ENCODE measurements at regions not wholly inside any gene's neighbourhood (a gene's known extent, or its start where the extent isn't known, plus 50 kb on each side); places are given as distances from the start of the nearest gene placed in this dataset.

DNA sequence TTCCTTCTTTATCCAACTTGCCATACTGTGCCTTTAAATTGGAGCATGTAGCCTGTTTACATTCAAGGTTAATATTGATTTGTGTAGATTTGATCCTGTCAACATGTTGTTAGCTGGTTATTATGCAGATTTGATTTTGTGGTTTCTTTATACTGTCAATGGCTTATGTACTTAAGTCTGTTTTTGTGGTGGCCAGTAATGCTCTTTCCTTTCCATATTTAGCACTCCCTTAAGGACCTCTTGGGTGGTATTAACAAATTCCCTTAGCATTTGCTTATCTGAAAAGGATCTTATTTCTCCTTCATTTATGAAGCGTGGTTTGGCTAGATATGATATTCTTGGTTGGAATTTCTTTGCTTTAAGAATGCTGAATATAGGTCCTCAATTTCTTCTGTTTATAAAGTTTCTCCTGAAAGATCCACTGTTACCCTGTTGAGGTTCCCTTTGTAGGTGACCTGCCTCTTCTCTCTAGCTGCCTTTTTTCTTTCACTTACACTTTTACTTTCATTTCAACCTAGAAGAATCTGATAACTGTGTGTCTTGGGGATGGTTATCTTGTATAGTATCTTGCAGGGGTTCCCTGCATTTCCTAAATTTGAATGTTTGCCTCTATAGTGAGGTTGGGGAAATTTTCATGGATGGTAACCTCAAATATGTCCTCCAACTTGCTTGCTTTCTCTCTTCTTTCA lies 86.9 kb upstream of the NEGR1 start:
- no peak for DNase-seq

DNA sequence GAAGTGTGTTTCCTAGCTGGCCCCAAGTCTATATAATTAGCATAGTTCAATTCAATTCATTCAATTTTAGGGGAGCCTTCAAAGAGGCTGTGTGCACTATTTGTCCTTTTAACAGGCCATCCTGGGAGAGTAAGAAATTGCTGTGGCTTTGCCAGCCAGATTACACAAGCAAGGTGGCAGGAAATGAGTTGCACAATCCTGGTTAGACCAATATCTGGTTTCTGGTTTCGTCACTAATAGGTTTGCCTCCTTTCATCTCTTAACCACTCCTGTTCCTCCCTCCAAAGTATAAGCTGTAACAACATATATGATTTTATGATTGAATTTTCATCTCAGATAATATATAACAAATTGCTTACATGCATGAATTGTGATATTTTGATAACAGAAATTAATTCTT lies 84.1 kb upstream of the NEGR1 start:
- peak; percentile 2 for DNase-seq

DNA sequence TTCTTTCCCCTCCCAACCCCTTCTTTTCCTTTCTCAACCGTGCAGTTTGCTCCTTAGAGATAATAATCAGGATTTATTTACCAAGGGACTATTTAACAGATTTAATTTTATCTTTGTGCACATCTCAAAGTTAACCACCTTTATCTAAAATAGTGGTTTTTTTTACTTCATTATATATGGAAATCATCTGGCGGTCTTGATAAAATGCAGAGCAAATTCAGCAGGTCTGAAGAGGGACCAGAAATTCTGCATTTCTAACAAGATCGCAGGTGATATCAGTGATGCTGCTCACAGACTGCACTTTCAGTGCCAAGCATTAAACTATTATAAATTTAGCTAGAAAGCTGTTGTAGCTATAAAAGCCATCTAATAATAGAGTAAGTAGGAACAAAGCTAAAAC lies 83.4 kb upstream of the NEGR1 start:
- DNase-seq: no peak

DNA sequence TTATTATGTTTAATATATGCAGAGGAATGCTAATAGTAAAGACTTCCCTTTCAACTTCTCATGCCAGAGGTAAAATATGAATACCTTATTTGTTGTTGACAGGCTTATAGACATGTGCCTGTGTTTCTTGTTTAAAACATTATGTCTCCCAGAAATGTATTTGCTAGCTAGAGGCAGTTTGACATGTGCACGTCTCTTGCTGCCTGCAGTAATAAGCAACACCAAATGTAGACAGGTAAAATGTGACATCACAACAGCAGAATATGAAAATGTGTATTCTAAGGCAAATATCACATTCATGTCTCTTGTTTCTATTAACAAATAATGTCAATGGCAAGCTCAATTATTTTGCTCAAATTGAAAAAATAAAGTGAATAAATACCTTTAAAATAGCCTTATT lies 80.2 kb upstream of the NEGR1 start:
- no peak for DNase-seq

DNA sequence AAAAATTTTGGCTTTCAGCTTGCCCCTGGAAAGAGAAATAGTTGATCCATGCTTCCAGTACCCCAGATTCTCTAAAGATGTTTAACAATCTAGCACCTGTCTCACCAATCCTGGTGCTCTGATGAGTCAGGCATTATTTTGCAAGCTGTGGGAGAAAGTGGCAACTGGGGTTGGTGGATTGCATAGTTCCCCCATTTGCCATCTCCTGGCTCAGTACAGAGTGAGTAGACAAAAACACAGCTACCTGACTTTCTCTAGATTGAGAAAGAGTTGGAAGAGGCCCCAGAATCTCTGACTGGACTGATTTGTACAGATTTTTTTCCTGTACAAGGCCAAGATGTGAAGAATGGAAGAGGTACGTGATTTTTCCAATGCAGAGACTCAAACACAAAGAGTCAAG lies 75.1 kb upstream of the NEGR1 start:
- no peak for DNase-seq

DNA sequence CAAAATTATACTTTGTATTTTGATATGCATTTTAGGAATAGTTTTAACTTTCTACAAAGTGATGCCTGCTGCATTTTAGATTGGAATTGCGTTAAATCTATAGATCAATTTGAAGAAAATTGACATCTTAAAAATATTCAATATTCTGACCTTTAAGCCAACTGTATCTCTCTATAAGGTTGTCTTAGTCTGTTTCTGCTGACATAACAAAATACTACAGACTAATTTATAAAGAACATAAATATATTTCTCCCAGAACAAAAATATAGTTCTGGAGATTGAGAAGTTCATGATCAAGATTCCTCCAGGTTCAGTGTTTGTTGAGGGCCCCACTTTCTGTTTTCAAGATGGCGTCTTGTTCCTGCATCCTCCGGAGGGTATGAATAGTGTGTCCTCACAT lies 73.6 kb upstream of the NEGR1 start:
- no peak for DNase-seq

DNA sequence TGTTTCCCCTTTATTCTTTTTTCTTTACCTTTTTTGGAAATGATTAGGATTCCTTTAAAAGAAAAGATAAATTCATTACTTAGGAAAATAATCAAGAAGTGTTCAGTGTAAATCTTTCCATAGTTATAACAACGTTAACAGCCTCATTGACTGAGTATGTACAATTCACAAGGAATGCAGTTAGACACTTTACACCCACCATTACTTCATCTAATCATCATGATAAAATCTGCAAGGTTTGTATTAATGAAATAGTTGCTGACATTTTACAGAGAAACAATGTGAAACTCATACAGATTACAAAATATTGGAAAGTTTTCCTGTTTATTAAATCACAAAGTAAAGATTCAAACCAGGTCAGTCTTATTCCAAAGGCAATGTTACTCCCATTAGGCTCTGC lies 59.3 kb upstream of the NEGR1 start:
- no peak for DNase-seq

DNA sequence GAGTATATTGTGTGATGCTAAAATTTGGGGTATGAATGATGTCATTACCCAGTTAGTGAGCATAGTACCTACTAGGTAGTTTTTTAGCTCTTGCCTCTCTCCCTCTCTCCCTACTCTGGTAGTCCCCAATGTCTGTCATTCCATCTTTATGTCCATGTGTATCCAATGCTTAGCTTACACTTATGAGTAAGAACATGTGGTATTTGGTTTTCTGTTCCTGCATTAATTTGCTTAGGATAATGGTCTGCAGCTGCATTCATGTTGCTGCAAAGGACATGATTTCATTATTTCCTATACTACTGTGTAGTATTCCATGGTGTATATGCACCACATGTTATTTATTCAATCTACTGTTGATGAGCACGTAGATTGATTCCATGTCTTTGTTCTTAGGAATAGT lies 54.4 kb upstream of the NEGR1 start:
- no peak for DNase-seq

All from NCI-H1092 (cell line).